K562 (cell line): ENCODE measurements at regions not wholly inside any gene's neighbourhood (a gene's known extent, or its start where the extent isn't known, plus 50 kb on each side); places are given as distances from the start of the nearest gene placed in this dataset.

Source experiments
- ATAC-seq: fragments of 200-7000 bp; cut with Tn5 transposase; 3 replicates; pipeline ENCODE4 v1.9.1; 2020; ENCODE audit warnings: moderate library complexity
- BruUV-seq: library from RNA; stranded (reverse); fragments of 400-500 nt; replicated peaks from 2 replicates; lab custom pipeline; 2021; lab: Mats Ljungman, UMichigan
- CTCF ChIA-PET: fragments of 300-600 bp; formaldehyde crosslinking; extraction: SDS; loops from one replicate; lab custom pipeline; 2021; ENCODE audit warnings: low intra/inter-chr PET ratio; lab: Yijun Ruan, JAX
- POLR2A ChIA-PET: fragments of 300-600, 350-650 bp; sonication (Branson Sonifier 250); formaldehyde crosslinking; extraction: SDS; loops from one replicate; lab custom pipeline; 2021; ENCODE audit warnings: antibody characterized with exemption, inconsistent platforms; lab: Yijun Ruan, JAX
- DNase-seq, 4 experiments: peaks; one replicate each; pipeline versions ENCODE4 v3.0.0 to v3.0.0-alpha.2; 2011 to 2018; ENCODE audit warnings: low spot score in 3 of 4, mixed read lengths in 3 of 4; ENCODE audit errors: extremely low read depth in 1 of 4
- FAIRE-seq: peaks from 2 replicates; lab custom pipeline; 2011; peaks lifted over from hg19 to GRCh38; lab: Jason Lieb, UNC
- H2AFZ ChIP-seq: 2 replicates; pipeline ENCODE4 v1.6.0; 2011; ENCODE audit warnings: low read depth, low read length, control low read depth, inconsistent platforms
- H3K27ac ChIP-seq: fragments of 200-600 bp; 3 replicates; pipeline ENCODE4 v1.8.0; 2011; ENCODE audit warnings: low read depth, mild to moderate bottlenecking, control low read depth, inconsistent platforms, low read length, moderate library complexity, mixed read lengths; ENCODE audit errors: extremely low read depth
- H3K27me3 ChIP-seq, 2 experiments: fragments of 300-600 bp in 1 of 2; 2 replicates in 1 of 2; 3 replicates in 1 of 2; pipeline versions ENCODE4 v1.6.0 to v1.8.0; 2011; ENCODE audit warnings: inconsistent platforms in 2 of 2, low read length in 2 of 2, mild to moderate bottlenecking in 1 of 2, mixed read lengths in 1 of 2, moderate library complexity in 1 of 2; ENCODE audit not compliant: control insufficient read depth in 2 of 2, insufficient read depth in 2 of 2
- H3K36me3 ChIP-seq: fragments of 300-600 bp; 3 replicates; pipeline ENCODE4 v1.8.0; 2011; ENCODE audit warnings: mild to moderate bottlenecking, low read length, inconsistent platforms; ENCODE audit not compliant: control insufficient read depth, insufficient read depth
- H3K4me1 ChIP-seq, 2 experiments: fragments of 200-600 bp in 1 of 2; replicated peaks in 1 of 2; 2 replicates in 1 of 2; 3 replicates in 1 of 2; pipeline versions ENCODE4 v1.5.1 to v1.8.0; 2011; ENCODE audit warnings: inconsistent platforms in 2 of 2, low read length in 2 of 2, mild to moderate bottlenecking in 1 of 2, mixed read lengths in 1 of 2, moderate library complexity in 1 of 2; ENCODE audit not compliant: control insufficient read depth in 2 of 2, insufficient read depth in 2 of 2
- H3K4me2 ChIP-seq: 2 replicates; pipeline ENCODE4 v1.6.1; 2011; ENCODE audit warnings: low read length, control low read depth, inconsistent platforms, mixed read lengths; ENCODE audit not compliant: insufficient read depth
- H3K4me3 ChIP-seq: fragments of 200-600 bp; sonication (generic), shearing (Covaris generic); 2 replicates; pipeline ENCODE4 v1.5.1; 2016; ENCODE audit warnings: control low read depth, inconsistent platforms
- H3K79me2 ChIP-seq: fragments of 200-600 bp; 3 replicates; pipeline ENCODE4 v1.8.0; 2011; ENCODE audit warnings: low read length, inconsistent platforms; ENCODE audit not compliant: control insufficient read depth, insufficient read depth
- H3K9ac ChIP-seq, 2 experiments: 2 replicates each; pipeline versions ENCODE4 v1.6.0 to v1.6.1; 2011; ENCODE audit warnings: low read depth in 2 of 2, low read length in 2 of 2, control low read depth in 1 of 2, inconsistent platforms in 1 of 2, mild to moderate bottlenecking in 1 of 2, mixed read lengths in 1 of 2; ENCODE audit not compliant: insufficient read depth in 1 of 2
- H3K9me1 ChIP-seq: one replicate; pipeline ENCODE4 v1.6.0; 2011; ENCODE audit warnings: inconsistent platforms, mild to moderate bottlenecking, low read length, moderate library complexity; ENCODE audit not compliant: control insufficient read depth, insufficient read depth
- H3K9me3 ChIP-seq: replicated peaks from 2 replicates; pipeline ENCODE4 v1.5.1; 2011; ENCODE audit warnings: low read depth, low read length, inconsistent platforms; ENCODE audit not compliant: control insufficient read depth, insufficient read depth
- H4K20me1 ChIP-seq: replicated peaks from 2 replicates; pipeline ENCODE4 v1.6.1; 2011; ENCODE audit warnings: low read length, inconsistent platforms, mixed read lengths; ENCODE audit not compliant: control insufficient read depth, insufficient read depth
- BRF1 ChIP-seq: IDR thresholded peaks from 3 replicates; pipeline ENCODE4 v1.6.1; 2011; ENCODE audit warnings: borderline replicate concordance, mild to moderate bottlenecking; ENCODE audit not compliant: insufficient read length; ENCODE audit errors: extremely low read depth
- KDM5B ChIP-seq: fragments of 200-600 bp; sonication (generic); IDR thresholded peaks from 2 replicates; pipeline ENCODE4 v1.6.1; 2012; ENCODE audit warnings: low read depth, mild to moderate bottlenecking, moderate library complexity, low read length, control low read depth, inconsistent platforms; ENCODE audit not compliant: insufficient replicate concordance
- MTA1 ChIP-seq: fragments of 450-650 bp; IDR thresholded peaks from 2 replicates; pipeline ENCODE4 v1.6.1; 2017; ENCODE audit warnings: borderline replicate concordance
- NCOA1 ChIP-seq: fragments of 450-650 bp; IDR thresholded peaks from 2 replicates; pipeline ENCODE4 v1.6.1; 2016; ENCODE audit warnings: low read depth
- NEUROD1 ChIP-seq: fragments of 150-350 bp; IDR thresholded peaks from 2 replicates; pipeline ENCODE4 v1.6.1; 2014; ENCODE audit warnings: borderline replicate concordance, low read length, low read depth; ENCODE audit not compliant: partially characterized antibody
- NFRKB ChIP-seq: fragments of 450-650 bp; IDR thresholded peaks from 2 replicates; pipeline ENCODE4 v1.6.1; 2016; ENCODE audit warnings: low read depth
- RAD21 ChIP-seq, 2 experiments: fragments of 250-450 bp in 1 of 2; fragments of 450-650 bp in 1 of 2; sonication (Bioruptor Pico) in 1 of 2; formaldehyde crosslinking in 1 of 2; IDR thresholded peaks in 1 of 2; conservative IDR thresholded peaks in 1 of 2; 2 replicates each; pipeline versions ENCODE4 v1.4.0 to v1.8.0; 2020 to 2022; ENCODE audit warnings: mild to moderate bottlenecking in 2 of 2, moderate library complexity in 1 of 2
- XRCC3 ChIP-seq: fragments of 450-650 bp; IDR thresholded peaks from 2 replicates; pipeline ENCODE4 v1.6.1; 2017; ENCODE audit warnings: mild to moderate bottlenecking, moderate library complexity
- YY1 ChIP-seq, 3 experiments: IDR thresholded peaks; 2 replicates each; pipeline ENCODE4 v1.6.1; 2011; ENCODE audit warnings: low read length in 2 of 3, mild to moderate bottlenecking in 2 of 3, moderate library complexity in 2 of 3, borderline replicate concordance in 1 of 3, control low read depth in 1 of 3, low read depth in 1 of 3; ENCODE audit not compliant: insufficient read depth in 3 of 3, insufficient replicate concordance in 2 of 3, control insufficient read depth in 1 of 3, insufficient read length in 1 of 3; ENCODE audit errors: extremely low read depth in 1 of 3
- ZC3H8 ChIP-seq: fragments of 450-650 bp; IDR thresholded peaks from 2 replicates; pipeline ENCODE4 v1.6.1; 2017
- ZNF263 ChIP-seq: sonication (generic); formaldehyde crosslinking; IDR thresholded peaks from 2 replicates; pipeline ENCODE4 v1.8.0; 2022; ENCODE audit warnings: mild to moderate bottlenecking, missing genetic modification reagents, borderline replicate concordance
- ZNF280A ChIP-seq: fragments of 450-650 bp; IDR thresholded peaks from 2 replicates; pipeline ENCODE4 v1.6.1; 2018; ENCODE audit warnings: mild to moderate bottlenecking, low read depth; ENCODE audit not compliant: partially characterized antibody
- ZNF282 ChIP-seq: sonication (generic); formaldehyde crosslinking; IDR thresholded peaks from 2 replicates; pipeline ENCODE4 v1.8.1; 2023; ENCODE audit warnings: missing genetic modification reagents
- ZNF41 ChIP-seq: fragments of 250-450 bp; sonication (Bioruptor Pico); conservative IDR thresholded peaks from 2 replicates; pipeline ENCODE4 v1.4.0; 2020; ENCODE audit warnings: mild to moderate bottlenecking
- ZNF584 ChIP-seq: fragments of 200-800 bp; sonication (Bioruptor generic); IDR thresholded peaks from 2 replicates; pipeline ENCODE4 v1.6.1; 2016; ENCODE audit warnings: low read depth, mild to moderate bottlenecking, missing genetic modification characterization, missing compliant biosample characterization
- WGBS: fragments of 100-300 bp; shearing (Covaris generic); methylation state at CpG from one replicate; pipeline ENCODE4 v1.1.6; 2016; ENCODE audit warnings: low coverage, mixed read lengths; ENCODE audit not compliant: insufficient coverage; ENCODE audit errors: missing lambda C conversion rate; 5-methylcytosine and 5-hydroxymethylcytosine counted together
- in situ Hi-C: fragments of 300-500 bp; cut with MboI; formaldehyde crosslinking; loops from 4 replicates; pipeline ENCODE4 v1.15.0; 2018; ENCODE audit warnings: inconsistent platforms, mixed read lengths
- intact Hi-C: fragments of 100-400 bp; cut with micrococcal nuclease; formaldehyde crosslinking; loops from 2 replicates; pipeline ENCODE4 v1.14.2; 2022

DNA sequence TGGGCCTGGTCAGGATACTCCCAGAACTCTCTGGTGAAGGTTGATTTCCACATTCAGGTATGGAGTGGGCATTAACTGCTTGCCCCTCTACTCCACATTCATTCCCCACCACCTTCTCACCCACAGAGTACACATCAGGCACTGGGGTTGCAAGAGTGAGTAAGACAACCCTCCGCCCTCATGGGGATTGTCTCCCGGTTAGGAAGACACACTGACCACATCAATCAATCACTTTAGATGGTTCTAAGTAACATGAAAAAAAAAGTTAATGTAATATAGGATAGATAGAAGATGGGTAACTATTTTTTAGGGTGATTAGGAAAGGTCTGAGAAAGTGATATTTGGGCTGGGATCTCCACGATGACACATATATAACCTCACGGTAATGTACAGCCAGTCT lies 116.0 kb upstream of the NEO1 start:
- Histone ChIP-seq H4K20me1 (no peaks in the 10 kb centered on the region), H3K27ac (no peak overlapping the region), H3K79me2 (no peaks in the 10 kb centered on the region), H3K9ac (no peak overlapping the region), H2AFZ (no peak overlapping the region), H3K9me3 (no peaks in the 10 kb centered on the region), H3K9me1 (no peaks in the 10 kb centered on the region), H3K4me3 (no peak overlapping the region), H3K4me1 (no peaks in the 10 kb centered on the region), H3K36me3 (no peaks in the 10 kb centered on the region), H3K4me2 (no peak overlapping the region), H3K27me3 (peaks cover 0 to 16% of the 10 kb centered on the region in 2 experiments; a peak in 1 of 5 replicates)
- FAIRE-seq (no peak), ATAC-seq (no peak), DNase-seq (no peak)
- intact Hi-C loops, result no loop called here
- CTCF ChIA-PET, result no interaction called here
- BruUV-seq, result no TSS peak
- TF ChIP-seq ZC3H8, result no peak
- no peak for TF ChIP-seq NEUROD1
- no peak for TF ChIP-seq ZNF280A
- TF ChIP-seq ZNF584 (CRISPR knock-in tag), result no peak
- no peak for TF ChIP-seq NFRKB
- TF ChIP-seq MTA1, result no peak
- TF ChIP-seq XRCC3, result no peak
- TF ChIP-seq ZNF41 (CRISPR knock-in tag), result no peak
- TF ChIP-seq RAD21 (CRISPR knock-in tag; conservative IDR thresholded peaks at IDR 0.05 in 1 of 2, IDR thresholded peaks at IDR 0.05 in 1 of 2), result no peak
- no peak for TF ChIP-seq NCOA1
- no peak for TF ChIP-seq YY1 (IDR thresholded peaks at IDR 0.05; ENCODE audit: borderline replicate concordance in 1 of 3, control insufficient read depth in 1 of 3, extremely low read depth in 1 of 3, insufficient read depth in 3 of 3, insufficient read length in 1 of 3, insufficient replicate concordance in 2 of 3, low read depth in 1 of 3, low read length in 2 of 3)
- TF ChIP-seq ZNF263 (CRISPR knock-in tag), result no peak
- no peak for TF ChIP-seq BRF1
- no peak for TF ChIP-seq KDM5B
- no peak for TF ChIP-seq ZNF282 (CRISPR knock-in tag)
- whole genome bisulfite sequencing, result 0% methylated on average over 4 of the region's 4 CpGs
- in situ Hi-C loops, result no loop called here
- POLR2A ChIA-PET, result interaction anchor here (0.6 kb wide), 1 partner anchor 695 kb away, joined by 3 read pairs; no protein-coding TSS in a partner anchor
